ENCODE measurements at regions not wholly inside any gene's neighbourhood (a gene's known extent, or its start where the extent isn't known, plus 50 kb on each side); places are given as distances from the start of the nearest gene placed in this dataset.

GRCh38 chr4:63787326-63787725 lies 621.9 kb downstream of the TECRL start:
- no peak overlapping the region for H3K9ac ChIP-seq (ENCODE audit: low read length in 3 of 3)
- intact Hi-C loops (cut with DNase I) = no loop called here
- no peaks in the 10 kb centered on the region for H3K4me1 ChIP-seq (ENCODE audit: control insufficient read depth in 2 of 3, insufficient read depth in 2 of 3, low read depth in 1 of 3, low read length in 3 of 3)
- H3K27ac ChIP-seq (ENCODE audit: low read depth in 2 of 2, low read length in 2 of 2) = no peak overlapping the region
- H3K36me3 ChIP-seq (ENCODE audit: control insufficient read depth in 2 of 3, insufficient read depth in 3 of 3, low read length in 3 of 3) = no peaks in the 10 kb centered on the region
- TF ChIP-seq, protein P1, sequence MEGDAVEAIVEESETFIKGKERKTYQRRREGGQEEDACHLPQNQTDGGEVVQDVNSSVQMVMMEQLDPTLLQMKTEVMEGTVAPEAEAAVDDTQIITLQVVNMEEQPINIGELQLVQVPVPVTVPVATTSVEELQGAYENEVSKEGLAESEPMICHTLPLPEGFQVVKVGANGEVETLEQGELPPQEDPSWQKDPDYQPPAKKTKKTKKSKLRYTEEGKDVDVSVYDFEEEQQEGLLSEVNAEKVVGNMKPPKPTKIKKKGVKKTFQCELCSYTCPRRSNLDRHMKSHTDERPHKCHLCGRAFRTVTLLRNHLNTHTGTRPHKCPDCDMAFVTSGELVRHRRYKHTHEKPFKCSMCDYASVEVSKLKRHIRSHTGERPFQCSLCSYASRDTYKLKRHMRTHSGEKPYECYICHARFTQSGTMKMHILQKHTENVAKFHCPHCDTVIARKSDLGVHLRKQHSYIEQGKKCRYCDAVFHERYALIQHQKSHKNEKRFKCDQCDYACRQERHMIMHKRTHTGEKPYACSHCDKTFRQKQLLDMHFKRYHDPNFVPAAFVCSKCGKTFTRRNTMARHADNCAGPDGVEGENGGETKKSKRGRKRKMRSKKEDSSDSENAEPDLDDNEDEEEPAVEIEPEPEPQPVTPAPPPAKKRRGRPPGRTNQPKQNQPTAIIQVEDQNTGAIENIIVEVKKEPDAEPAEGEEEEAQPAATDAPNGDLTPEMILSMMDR (IDR thresholded peaks at IDR 0.05; ENCODE audit: borderline replicate concordance, extremely low read depth, insufficient read depth) = no peak
- H3K9me3 ChIP-seq (ENCODE audit: control insufficient read depth in 2 of 3, insufficient read depth in 1 of 3, low read length in 3 of 3) = no peaks in the 10 kb centered on the region
- no peak overlapping the region for H3K4me3 ChIP-seq (ENCODE audit: low read length in 3 of 3)
- peak in 2 of 5 donors; percentile 0 to 3 for DNase-seq
- no peak for FAIRE-seq
- no peaks in the 10 kb centered on the region for H3K27me3 ChIP-seq (ENCODE audit: control insufficient read depth, insufficient read depth, low read length)

DNA sequence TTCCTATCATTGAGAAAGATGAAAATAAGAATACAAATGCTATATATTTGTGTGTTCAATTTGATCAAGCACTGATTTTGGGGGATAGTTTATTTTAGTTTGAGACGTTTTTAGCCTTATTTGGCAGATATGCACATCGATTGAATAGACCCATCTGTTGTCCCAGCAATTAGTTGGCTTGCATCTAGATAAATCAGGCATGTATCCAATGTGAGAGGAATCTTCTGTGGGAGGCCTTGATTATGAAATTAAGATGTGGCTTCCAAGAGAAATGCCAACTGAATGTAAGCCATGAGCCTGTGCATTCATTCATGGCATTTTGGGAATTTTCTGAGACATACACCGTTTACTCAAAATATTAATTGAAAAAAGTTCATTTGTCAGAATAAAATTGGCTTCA lies 623.1 kb downstream of the TECRL start:
- H3K4me3 ChIP-seq (ENCODE audit: low read length in 3 of 3) = no peak overlapping the region
- intact Hi-C loops (cut with DNase I) = no loop called here
- H3K9me3 ChIP-seq (ENCODE audit: control insufficient read depth in 2 of 3, insufficient read depth in 1 of 3, low read length in 3 of 3) = peaks cover 0 to 2% (median 0%) of the 10 kb centered on the region in 3 donors
- H3K9ac ChIP-seq (ENCODE audit: low read length in 3 of 3) = no peak overlapping the region
- TF ChIP-seq, protein P1 (IDR thresholded peaks at IDR 0.05; ENCODE audit: borderline replicate concordance, extremely low read depth, insufficient read depth) = no peak
- H3K4me1 ChIP-seq (ENCODE audit: control insufficient read depth in 2 of 3, insufficient read depth in 2 of 3, low read depth in 1 of 3, low read length in 3 of 3) = no peaks in the 10 kb centered on the region
- H3K27me3 ChIP-seq (ENCODE audit: control insufficient read depth, insufficient read depth, low read length) = no peaks in the 10 kb centered on the region
- no peaks in the 10 kb centered on the region for H3K36me3 ChIP-seq (ENCODE audit: control insufficient read depth in 2 of 3, insufficient read depth in 3 of 3, low read length in 3 of 3)
- DNase-seq (no peak), FAIRE-seq (no peak)
- H3K27ac ChIP-seq (ENCODE audit: low read depth in 2 of 2, low read length in 2 of 2) = no peak overlapping the region

GRCh38 chr4:63784822-63785221 lies 624.4 kb downstream of the TECRL start:
- Histone ChIP-seq H3K27ac (ENCODE audit: low read depth in 2 of 2, low read length in 2 of 2) (no peak overlapping the region), H3K4me1 (ENCODE audit: control insufficient read depth in 2 of 3, insufficient read depth in 2 of 3, low read depth in 1 of 3, low read length in 3 of 3) (no peaks in the 10 kb centered on the region), H3K4me3 (ENCODE audit: low read length in 3 of 3) (no peak overlapping the region), H3K27me3 (ENCODE audit: control insufficient read depth, insufficient read depth, low read length) (no peaks in the 10 kb centered on the region), H3K9ac (ENCODE audit: low read length in 3 of 3) (no peak overlapping the region), H3K36me3 (ENCODE audit: control insufficient read depth in 2 of 3, insufficient read depth in 3 of 3, low read length in 3 of 3) (no peaks in the 10 kb centered on the region), H3K9me3 (ENCODE audit: control insufficient read depth in 2 of 3, insufficient read depth in 1 of 3, low read length in 3 of 3) (peaks cover 0 to 2% (median 0%) of the 10 kb centered on the region in 3 donors)
- intact Hi-C loops (cut with DNase I) = no loop called here
- FAIRE-seq = no peak
- TF ChIP-seq, protein P1 (IDR thresholded peaks at IDR 0.05; ENCODE audit: borderline replicate concordance, extremely low read depth, insufficient read depth) = no peak
- DNase-seq = no peak

- Histone ChIP-seq H3K4me1 (ENCODE audit: control insufficient read depth in 2 of 3, insufficient read depth in 2 of 3, low read depth in 1 of 3, low read length in 3 of 3) (no peaks in the 10 kb centered on the region), H3K27ac (ENCODE audit: low read depth in 2 of 2, low read length in 2 of 2) (no peak overlapping the region), H3K4me3 (ENCODE audit: low read length in 3 of 3) (no peak overlapping the region), H3K9me3 (ENCODE audit: control insufficient read depth in 2 of 3, insufficient read depth in 1 of 3, low read length in 3 of 3) (peaks cover 0 to 2% (median 0%) of the 10 kb centered on the region in 3 donors), H3K27me3 (ENCODE audit: control insufficient read depth, insufficient read depth, low read length) (no peaks in the 10 kb centered on the region), H3K9ac (ENCODE audit: low read length in 3 of 3) (no peak overlapping the region), H3K36me3 (ENCODE audit: control insufficient read depth in 2 of 3, insufficient read depth in 3 of 3, low read length in 3 of 3) (no peaks in the 10 kb centered on the region)
- DNase-seq (no peak), FAIRE-seq (no peak)
- intact Hi-C loops (cut with DNase I) = no loop called here
- TF ChIP-seq, protein P1 (IDR thresholded peaks at IDR 0.05; ENCODE audit: borderline replicate concordance, extremely low read depth, insufficient read depth) = no peak
These were observed 631.6 kb downstream of the TECRL start for GRCh38 chr4:63777601-63778000.
